BLaER1 treated with 17β-estradiol and CSF1 and Interleukin-3, amounts not matched to agents 10 nM and 100 nM (cell line): ENCODE measurements at regions not wholly inside any gene's neighbourhood (a gene's known extent, or its start where the extent isn't known, plus 50 kb on each side); places are given as distances from the start of the nearest gene placed in this dataset.

Experiments used
- H3K27ac ChIP-seq, 11 experiments: shearing (Covaris generic); formaldehyde crosslinking; 2 replicates each; pipeline ENCODE4 v1.8.1; 2022
- H3K27me3 ChIP-seq, 11 experiments: shearing (Covaris generic); formaldehyde crosslinking; 2 replicates each; pipeline ENCODE4 v1.8.1; 2022
- H3K36me3 ChIP-seq, 11 experiments: shearing (Covaris generic); formaldehyde crosslinking; 2 replicates each; pipeline ENCODE4 v1.8.1; 2022
- H3K4me1 ChIP-seq, 10 experiments: shearing (Covaris generic); formaldehyde crosslinking; 2 replicates each; pipeline ENCODE4 v1.8.1; 2022
- H3K4me2 ChIP-seq, 11 experiments: shearing (Covaris generic); formaldehyde crosslinking; 2 replicates each; pipeline ENCODE4 v1.8.1; 2022
- H3K4me3 ChIP-seq, 10 experiments: shearing (Covaris generic); formaldehyde crosslinking; 2 replicates each; pipeline ENCODE4 v1.8.1; 2022
- H3K9ac ChIP-seq, 11 experiments: shearing (Covaris generic); formaldehyde crosslinking; 2 replicates each; pipeline ENCODE4 v1.8.1; 2022
- H3K9me3 ChIP-seq, 11 experiments: shearing (Covaris generic); formaldehyde crosslinking; replicated peaks in 1 of 11; 2 replicates each; pipeline ENCODE4 v1.8.1; 2022
- H4K20me1 ChIP-seq, 11 experiments: shearing (Covaris generic); formaldehyde crosslinking; 2 replicates each; pipeline ENCODE4 v1.8.1; 2022
- Cebpa-rat ChIP-seq, 11 experiments: shearing (Covaris generic); IDR thresholded peaks; 2 replicates each; pipeline ENCODE4 v1.8.1; 2022

- Histone ChIP-seq H3K9me3 (no peaks in the 10 kb centered on the region), H3K36me3 (no peaks in the 10 kb centered on the region), H3K9ac (no peak overlapping the region), H3K4me3 (no peak overlapping the region), H3K4me1 (peaks cover 0 to 20% (median 0%) of the 10 kb centered on the region in 10 experiments; a peak in 2 of 20 replicates), H3K27ac (no peak overlapping the region), H3K4me2 (peak overlapping the region in 1 of 11 experiments; percentile 11; a peak in 1 of 22 replicates), H4K20me1 (no peaks in the 10 kb centered on the region), H3K27me3 (peaks cover 53 to 91% (median 88%) of the 10 kb centered on the region in 11 experiments)
- TF ChIP-seq Cebpa-rat (IDR thresholded peaks at IDR 0.05), result no peak
Measured at GRCh38 chrX:27924718-27925117, 56.5 kb downstream of the DCAF8L1 start.

DNA sequence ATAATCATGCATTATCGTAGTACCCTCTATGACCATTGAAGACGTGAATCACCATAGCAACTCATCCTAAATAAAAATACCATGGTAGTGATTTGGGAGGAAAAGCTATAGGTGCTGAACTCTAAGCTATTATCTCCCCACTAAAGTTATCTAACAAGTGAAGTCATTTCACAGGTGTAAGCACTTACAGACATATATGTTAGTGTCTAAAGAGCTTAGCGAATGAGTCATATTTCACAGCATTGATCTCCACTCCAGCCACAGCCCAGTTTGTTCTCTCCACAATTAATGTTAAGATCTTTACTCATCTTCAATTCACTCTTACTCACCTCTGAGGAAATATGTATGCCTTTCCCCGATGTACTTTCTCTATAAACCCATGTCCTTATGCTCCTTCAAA is 57.0 kb downstream of the DCAF8L1 start:
- H3K4me2 ChIP-seq, result no peak overlapping the region
- H3K27me3 ChIP-seq, result peaks cover 57 to 92% (median 88%) of the 10 kb centered on the region in 11 experiments
- peaks cover 0 to 20% (median 0%) of the 10 kb centered on the region in 10 experiments; a peak in 2 of 20 replicates for H3K4me1 ChIP-seq
- H3K27ac ChIP-seq, result no peak overlapping the region
- no peaks in the 10 kb centered on the region for H3K9me3 ChIP-seq
- H3K36me3 ChIP-seq, result no peaks in the 10 kb centered on the region
- no peak for TF ChIP-seq Cebpa-rat (IDR thresholded peaks at IDR 0.05)
- no peak overlapping the region for H3K9ac ChIP-seq
- no peaks in the 10 kb centered on the region for H4K20me1 ChIP-seq
- no peak overlapping the region for H3K4me3 ChIP-seq

- Histone ChIP-seq H3K9me3 (no peaks in the 10 kb centered on the region), H3K4me3 (no peak overlapping the region), H3K9ac (no peak overlapping the region), H3K4me2 (no peak overlapping the region), H3K27ac (no peak overlapping the region), H3K4me1 (peaks cover 0 to 22% (median 3%) of the 10 kb centered on the region in 10 experiments; a peak in 7 of 20 replicates), H4K20me1 (no peaks in the 10 kb centered on the region), H3K36me3 (no peaks in the 10 kb centered on the region), H3K27me3 (peaks cover 50 to 86% (median 68%) of the 10 kb centered on the region in 11 experiments)
- TF ChIP-seq Cebpa-rat (IDR thresholded peaks at IDR 0.05), result no peak
Measured at GRCh38 chrX:27918799-27919198, 62.5 kb downstream of the DCAF8L1 start.

DNA sequence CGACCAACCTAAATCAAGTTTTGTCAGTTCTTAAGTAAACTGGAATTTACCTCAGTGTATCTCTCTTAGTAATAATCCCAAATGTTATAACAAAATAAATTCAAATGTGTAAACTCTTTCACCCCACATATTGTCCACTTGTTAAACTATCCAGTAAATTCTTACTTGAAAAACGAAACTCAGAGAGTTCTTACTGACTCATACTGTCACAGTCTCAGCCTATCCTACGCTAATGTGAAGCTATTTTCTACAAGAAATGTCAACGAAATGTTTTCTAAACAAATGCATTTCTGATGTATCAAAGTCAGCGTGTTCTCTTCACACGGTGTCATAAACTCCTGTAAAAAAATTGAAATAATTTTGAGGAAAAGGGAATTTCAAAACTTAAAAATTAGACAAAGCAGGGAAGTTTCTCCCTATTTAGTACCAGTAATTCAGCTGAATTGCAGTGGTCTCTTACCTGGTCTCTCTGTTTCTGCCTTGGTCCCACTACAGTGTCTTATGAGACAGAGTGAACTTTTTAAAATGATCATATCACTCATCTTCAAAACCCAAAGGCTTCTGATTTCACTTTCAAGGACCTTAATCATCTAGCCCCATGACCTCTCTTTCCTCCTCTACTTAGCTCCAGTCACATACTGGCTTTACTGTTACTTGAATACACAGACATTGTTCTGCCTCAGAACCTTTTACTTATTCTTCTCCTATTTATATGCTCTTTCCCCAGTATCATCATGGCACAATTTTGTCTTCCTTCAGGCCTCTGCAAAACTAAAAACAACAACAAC is 63.3 kb downstream of the DCAF8L1 start:
- no peak overlapping the region for H3K4me3 ChIP-seq
- no peaks in the 10 kb centered on the region for H4K20me1 ChIP-seq
- TF ChIP-seq Cebpa-rat (IDR thresholded peaks at IDR 0.05), result no peak
- H3K36me3 ChIP-seq, result no peaks in the 10 kb centered on the region
- no peak overlapping the region for H3K9ac ChIP-seq
- H3K27ac ChIP-seq, result no peak overlapping the region
- H3K27me3 ChIP-seq, result peaks cover 42 to 78% (median 59%) of the 10 kb centered on the region in 11 experiments
- peaks cover 0 to 22% (median 3%) of the 10 kb centered on the region in 10 experiments; a peak in 7 of 20 replicates for H3K4me1 ChIP-seq
- H3K9me3 ChIP-seq, result no peaks in the 10 kb centered on the region
- H3K4me2 ChIP-seq, result no peak overlapping the region

DNA sequence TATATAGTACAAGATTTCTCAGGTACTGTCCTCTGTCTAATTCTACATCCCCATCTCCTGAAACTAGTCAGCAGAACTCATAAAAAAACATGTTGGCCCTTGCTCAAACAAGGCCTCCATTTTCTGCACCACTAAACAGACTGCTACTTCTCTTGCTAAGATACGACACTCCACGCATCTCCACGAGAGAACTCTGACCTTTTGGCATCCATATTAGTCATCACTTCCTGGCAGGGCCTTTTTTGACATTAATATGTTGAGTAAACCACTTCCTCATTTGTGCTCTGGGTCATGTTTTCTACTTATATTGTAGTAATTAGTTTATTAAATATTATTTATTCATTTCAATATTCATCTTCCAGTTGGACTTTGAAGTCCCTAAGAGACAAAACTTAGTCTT is 65.6 kb downstream of the DCAF8L1 start:
- H3K27me3 ChIP-seq, result peaks cover 24 to 55% (median 37%) of the 10 kb centered on the region in 11 experiments
- H3K27ac ChIP-seq, result peak overlapping the region in 3 of 11 experiments; percentile 35 to 48 (median 36); a peak in 4 of 22 replicates
- H3K4me3 ChIP-seq, result no peak overlapping the region
- no peaks in the 10 kb centered on the region for H3K9me3 ChIP-seq
- no peaks in the 10 kb centered on the region for H3K36me3 ChIP-seq
- TF ChIP-seq Cebpa-rat (IDR thresholded peaks at IDR 0.05), result no peak
- peaks cover 0 to 22% (median 3%) of the 10 kb centered on the region in 10 experiments; a peak in 7 of 20 replicates for H3K4me1 ChIP-seq
- no peaks in the 10 kb centered on the region for H4K20me1 ChIP-seq
- H3K4me2 ChIP-seq, result peak overlapping the region in 5 of 11 experiments; percentile 1 to 62 (median 38); a peak in 8 of 22 replicates
- no peak overlapping the region for H3K9ac ChIP-seq

- no peak overlapping the region for H3K4me3 ChIP-seq
- no peaks in the 10 kb centered on the region for H3K36me3 ChIP-seq
- H3K9me3 ChIP-seq, result no peaks in the 10 kb centered on the region
- peaks cover 0 to 11% (median under 1%) of the 10 kb centered on the region in 10 experiments; a peak in 7 of 20 replicates for H3K4me1 ChIP-seq
- no peak overlapping the region for H3K27ac ChIP-seq
- no peaks in the 10 kb centered on the region for H4K20me1 ChIP-seq
- H3K4me2 ChIP-seq, result no peak overlapping the region
- H3K27me3 ChIP-seq, result peaks cover 0 to 27% (median 12%) of the 10 kb centered on the region in 11 experiments; a peak in 11 of 22 replicates
- TF ChIP-seq Cebpa-rat (IDR thresholded peaks at IDR 0.05), result no peak
- no peak overlapping the region for H3K9ac ChIP-seq
Measured at GRCh38 chrX:27910412-27910811, 70.8 kb downstream of the DCAF8L1 start.

- Histone ChIP-seq H3K4me1 (no peaks in the 10 kb centered on the region), H3K36me3 (no peaks in the 10 kb centered on the region), H3K9ac (no peak overlapping the region), H3K4me2 (no peak overlapping the region), H3K27ac (no peak overlapping the region), H3K27me3 (peaks cover 0 to 62% (median 35%) of the 10 kb centered on the region in 11 experiments; a peak in 18 of 22 replicates), H3K9me3 (no peaks in the 10 kb centered on the region), H4K20me1 (no peaks in the 10 kb centered on the region), H3K4me3 (no peak overlapping the region)
- TF ChIP-seq Cebpa-rat (IDR thresholded peaks at IDR 0.05), result no peak
Measured at GRCh38 chrX:27903960-27904359, 77.3 kb downstream of the DCAF8L1 start.

- 0 out of 22 replicates have a peak, but pooled peaks cover 0 to 5% (median 0%) of the 10 kb centered on the region in 11 experiments for H4K20me1 ChIP-seq
- no peaks in the 10 kb centered on the region for H3K4me1 ChIP-seq
- H3K27me3 ChIP-seq, result peaks cover 53 to 99% (median 94%) of the 10 kb centered on the region in 11 experiments
- no peaks in the 10 kb centered on the region for H3K36me3 ChIP-seq
- TF ChIP-seq Cebpa-rat (IDR thresholded peaks at IDR 0.05), result no peak
- no peak overlapping the region for H3K4me2 ChIP-seq
- peaks cover 0 to 8% (median 0%) of the 10 kb centered on the region in 11 experiments; a peak in 2 of 22 replicates for H3K9me3 ChIP-seq
- no peak overlapping the region for H3K9ac ChIP-seq
- H3K4me3 ChIP-seq, result no peak overlapping the region
- H3K27ac ChIP-seq, result no peak overlapping the region
Measured at GRCh38 chrX:27893871-27894270, 86.1 kb downstream of the MAGEB10 start.

- 0 out of 22 replicates have a peak, but pooled peaks cover 0 to 5% (median 0%) of the 10 kb centered on the region in 11 experiments for H4K20me1 ChIP-seq
- no peak overlapping the region for H3K4me3 ChIP-seq
- H3K4me1 ChIP-seq, result no peaks in the 10 kb centered on the region
- H3K36me3 ChIP-seq, result no peaks in the 10 kb centered on the region
- H3K27ac ChIP-seq, result no peak overlapping the region
- H3K9me3 ChIP-seq, result peaks cover 0 to 4% (median 0%) of the 10 kb centered on the region in 11 experiments; a peak in 2 of 22 replicates
- H3K4me2 ChIP-seq, result no peak overlapping the region
- no peak for TF ChIP-seq Cebpa-rat (IDR thresholded peaks at IDR 0.05)
- H3K9ac ChIP-seq, result no peak overlapping the region
- peaks cover 60 to 99% (median 96%) of the 10 kb centered on the region in 11 experiments for H3K27me3 ChIP-seq
Measured at GRCh38 chrX:27893211-27893610, 85.4 kb downstream of the MAGEB10 start.
